Prostate gland (tissue), 2 donors: ENCODE measurements at regions not wholly inside any gene's neighbourhood (a gene's known extent, or its start where the extent isn't known, plus 50 kb on each side); places are given as distances from the start of the nearest gene placed in this dataset.

Experiments
- DNase-seq: peaks from one replicate; pipeline ENCODE4 v3.0.0-alpha.2; 2019; ENCODE audit warnings: low spot score
- H3K27ac ChIP-seq, 2 donors: fragments of 200-600 bp; sonication (generic); 2 replicates each; pipeline ENCODE4 v1.5.1; 2017 to 2019
- H3K27me3 ChIP-seq: fragments of 200-600 bp; sonication (generic); replicated peaks from 2 replicates; pipeline ENCODE4 v1.5.1; 2019; ENCODE audit not compliant: insufficient read depth
- H3K36me3 ChIP-seq, 2 donors: fragments of 200-600 bp; sonication (generic); 1 replicate in 1 of 2; 2 replicates in 1 of 2; pipeline versions ENCODE4 v1.5.1 to v1.8.1; 2017 to 2019
- H3K4me1 ChIP-seq: fragments of 200-600 bp; sonication (generic); replicated peaks from 2 replicates; pipeline ENCODE4 v1.5.1; 2019
- H3K4me3 ChIP-seq, 2 donors: fragments of 200-600 bp; sonication (generic); 2 replicates each; pipeline ENCODE4 v1.5.1; 2017 to 2019
- H3K9me3 ChIP-seq: fragments of 200-600 bp; sonication (generic); 2 replicates; pipeline ENCODE4 v1.5.1; 2017
- CTCF ChIP-seq, 4 experiments: fragments of 200-600 bp in 2 of 4; fragments of 450-650 bp in 2 of 4; sonication (generic) in 2 of 4; IDR thresholded peaks; 1 replicate in 3 of 4; 2 replicates in 1 of 4; pipeline ENCODE4 v1.5.1; 2016 to 2019; ENCODE audit warnings: antibody characterized with exemption in 4 of 4, mild to moderate bottlenecking in 2 of 4, moderate library complexity in 2 of 4
- POLR2A ChIP-seq: fragments of 450-650 bp; IDR thresholded peaks from one replicate; pipeline ENCODE4 v1.6.1; 2016; ENCODE audit warnings: antibody characterized with exemption, mild to moderate bottlenecking
- POLR2AphosphoS5 ChIP-seq: sonication (generic); formaldehyde crosslinking; IDR thresholded peaks from one replicate; pipeline ENCODE4 v1.6.1; 2017; ENCODE audit warnings: antibody characterized with exemption
- WGBS: methylation state at CpG from one replicate; pipeline ENCODE4 v1.1.5; 2018; 5-methylcytosine and 5-hydroxymethylcytosine counted together
- intact Hi-C: fragments of 100-400 bp; cut with DNase I; formaldehyde crosslinking; loops from one replicate; pipeline ENCODE4 v1.14.2; 2022

GRCh38 chr19:28846094-28846812, 366.7 kb downstream of the UQCRFS1 start:
- Histone ChIP-seq H3K36me3 (no peaks in the 10 kb centered on the region), H3K4me3 (no peak overlapping the region), H3K9me3 (no peaks in the 10 kb centered on the region), H3K27me3 (no peaks in the 10 kb centered on the region), H3K4me1 (no peaks in the 10 kb centered on the region), H3K27ac (no peak overlapping the region)
- 96% methylated on average over 4 of the region's 4 CpGs for WGBS
- TF ChIP-seq CTCF (IDR thresholded peaks at IDR 0.05) (no peak), POLR2AphosphoS5 (no peak), POLR2A (no peak)
- intact Hi-C loops, result no loop called here
- DNase-seq, result no peak

- no peak overlapping the region for H3K4me3 ChIP-seq
- intact Hi-C loops, result no loop called here
- no peaks in the 10 kb centered on the region for H3K4me1 ChIP-seq
- DNase-seq, result no peak
- H3K9me3 ChIP-seq, result no peaks in the 10 kb centered on the region
- no peaks in the 10 kb centered on the region for H3K36me3 ChIP-seq
- H3K27me3 ChIP-seq, result no peaks in the 10 kb centered on the region
- WGBS, result 78% methylated on average over 6 of the region's 6 CpGs
- TF ChIP-seq POLR2AphosphoS5, result no peak
- no peak for TF ChIP-seq POLR2A
- TF ChIP-seq CTCF (IDR thresholded peaks at IDR 0.05), result no peak
- H3K27ac ChIP-seq, result no peak overlapping the region
These were observed 369.0 kb downstream of the UQCRFS1 start for GRCh38 chr19:28843761-28844492.

- intact Hi-C loops, result no loop called here
- Histone ChIP-seq H3K4me3 (no peak overlapping the region), H3K9me3 (no peaks in the 10 kb centered on the region), H3K27ac (no peak overlapping the region), H3K27me3 (no peaks in the 10 kb centered on the region), H3K36me3 (no peaks in the 10 kb centered on the region), H3K4me1 (no peaks in the 10 kb centered on the region)
- no peak for DNase-seq
- WGBS, result 89% methylated on average over 3 of the region's 3 CpGs
- no peak for TF ChIP-seq POLR2A
- no peak for TF ChIP-seq CTCF (IDR thresholded peaks at IDR 0.05)
- no peak for TF ChIP-seq POLR2AphosphoS5
These were observed 371.4 kb downstream of the UQCRFS1 start for GRCh38 chr19:28841531-28841930.

- Histone ChIP-seq H3K4me3 (no peak overlapping the region), H3K9me3 (no peaks in the 10 kb centered on the region), H3K36me3 (no peaks in the 10 kb centered on the region), H3K4me1 (no peaks in the 10 kb centered on the region), H3K27ac (no peak overlapping the region), H3K27me3 (no peaks in the 10 kb centered on the region)
- DNase-seq, result no peak
- intact Hi-C loops, result no loop called here
- no peak for TF ChIP-seq POLR2A
- TF ChIP-seq CTCF (IDR thresholded peaks at IDR 0.05), result no peak
- no peak for TF ChIP-seq POLR2AphosphoS5
- 94% methylated on average over 2 of the region's 2 CpGs for WGBS
These were observed 372.1 kb downstream of the UQCRFS1 start for GRCh38 chr19:28840891-28841290.

GRCh38 chr19:28839455-28839854, 373.5 kb downstream of the UQCRFS1 start:
- intact Hi-C loops, result no loop called here
- Histone ChIP-seq H3K4me1 (no peaks in the 10 kb centered on the region), H3K27ac (no peak overlapping the region), H3K9me3 (no peaks in the 10 kb centered on the region), H3K4me3 (no peak overlapping the region), H3K27me3 (no peaks in the 10 kb centered on the region), H3K36me3 (no peaks in the 10 kb centered on the region)
- DNase-seq, result no peak
- TF ChIP-seq POLR2A (no peak), CTCF (IDR thresholded peaks at IDR 0.05) (no peak), POLR2AphosphoS5 (no peak)
- WGBS, result 82% methylated on average over 3 of the region's 3 CpGs
